Ovary (tissue), 7 donors: ENCODE measurements at regions not wholly inside any gene's neighbourhood (a gene's known extent, or its start where the extent isn't known, plus 50 kb on each side); places are given as distances from the start of the nearest gene placed in this dataset.

Experiments used
- DNase-seq, 5 donors: peaks; one replicate each; pipeline ENCODE4 v3.0.0-alpha.2; 2019 to 2020
- H3K27ac ChIP-seq, 2 donors: fragments of 200-600 bp; one replicate each; pipeline versions ENCODE4 v1.5.1 to v1.8.0; 2019 to 2022
- H3K27me3 ChIP-seq: fragments of 200-600 bp; one replicate; pipeline ENCODE4 v1.8.0; 2022
- H3K36me3 ChIP-seq: fragments of 200-600 bp; sonication (generic); one replicate; pipeline ENCODE4 v1.5.1; 2019
- H3K4me1 ChIP-seq: one replicate; pipeline ENCODE4 v1.8.1; 2013; ENCODE audit warnings: mild to moderate bottlenecking, moderate library complexity; ENCODE audit not compliant: insufficient read depth
- H3K4me3 ChIP-seq: fragments of 200-600 bp; sonication (generic); one replicate; pipeline ENCODE4 v1.5.1; 2017
- H3K9me3 ChIP-seq, 2 donors: fragments of 200-600 bp in 1 of 2; sonication (generic) in 1 of 2; one replicate each; pipeline versions ENCODE4 v1.5.1 to v1.8.1; 2013 to 2019; ENCODE audit warnings: mild to moderate bottlenecking in 1 of 2, moderate library complexity in 1 of 2
- EP300 ChIP-seq: sonication (generic); formaldehyde crosslinking; IDR thresholded peaks from one replicate; pipeline ENCODE4 v1.6.1; 2017; ENCODE audit warnings: antibody characterized with exemption
- POLR2A ChIP-seq: fragments of 450-650 bp; IDR thresholded peaks from one replicate; pipeline ENCODE4 v1.6.1; 2017; ENCODE audit warnings: antibody characterized with exemption, mild to moderate bottlenecking, moderate library complexity
- WGBS, 3 donors: extraction: QIAGEN DNeasy Blood & Tissue Kit in 1 of 3; methylation state at CpG; one replicate each; pipeline versions ENCODE4 v1.1.5 to v1.1.7; 2013 to 2017; 5-methylcytosine and 5-hydroxymethylcytosine counted together
- intact Hi-C, 4 donors: fragments of 100-400 bp; cut with DNase I; formaldehyde crosslinking; loops; one replicate each; pipeline versions ENCODE4 v1.11.0 to v1.15.1; 2022 to 2023
- TF ChIP-seq, protein P1 (sequence below), 3 donors: fragments of 450-650 bp in 2 of 3; fragments of 200-600 bp in 1 of 3; IDR thresholded peaks; one replicate each; pipeline versions ENCODE4 v1.5.1 to v1.8.0; 2016 to 2022; ENCODE audit warnings: antibody characterized with exemption in 3 of 3, mild to moderate bottlenecking in 1 of 3
- donor health status: DM: no; HTN: no; CAD: no; lungs with moderate emphysema.
- donor health status: DM: no; HTN: no; CAD: no.
- donor health status: Bipolar disorder and iron deficiency.
- donor health status: DM: no; HTN: no; CAD: no.
- donor health status: DM: yes; HTN: yes; CAD: no.

- DNase-seq, result no peak
- TF ChIP-seq POLR2A, result no peak
- TF ChIP-seq EP300, result no peak
- TF ChIP-seq, protein P1, sequence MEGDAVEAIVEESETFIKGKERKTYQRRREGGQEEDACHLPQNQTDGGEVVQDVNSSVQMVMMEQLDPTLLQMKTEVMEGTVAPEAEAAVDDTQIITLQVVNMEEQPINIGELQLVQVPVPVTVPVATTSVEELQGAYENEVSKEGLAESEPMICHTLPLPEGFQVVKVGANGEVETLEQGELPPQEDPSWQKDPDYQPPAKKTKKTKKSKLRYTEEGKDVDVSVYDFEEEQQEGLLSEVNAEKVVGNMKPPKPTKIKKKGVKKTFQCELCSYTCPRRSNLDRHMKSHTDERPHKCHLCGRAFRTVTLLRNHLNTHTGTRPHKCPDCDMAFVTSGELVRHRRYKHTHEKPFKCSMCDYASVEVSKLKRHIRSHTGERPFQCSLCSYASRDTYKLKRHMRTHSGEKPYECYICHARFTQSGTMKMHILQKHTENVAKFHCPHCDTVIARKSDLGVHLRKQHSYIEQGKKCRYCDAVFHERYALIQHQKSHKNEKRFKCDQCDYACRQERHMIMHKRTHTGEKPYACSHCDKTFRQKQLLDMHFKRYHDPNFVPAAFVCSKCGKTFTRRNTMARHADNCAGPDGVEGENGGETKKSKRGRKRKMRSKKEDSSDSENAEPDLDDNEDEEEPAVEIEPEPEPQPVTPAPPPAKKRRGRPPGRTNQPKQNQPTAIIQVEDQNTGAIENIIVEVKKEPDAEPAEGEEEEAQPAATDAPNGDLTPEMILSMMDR (IDR thresholded peaks at IDR 0.05), result no peak
- H3K9me3 ChIP-seq, result no peaks in the 10 kb centered on the region
Measured at GRCh38 chr7:32393861-32394260, 96.3 kb downstream of the LSM5 start.

GRCh38 chr7:32390210-32390609 is 100.0 kb downstream of the LSM5 start:
- TF ChIP-seq POLR2A (no peak), EP300 (no peak)
- TF ChIP-seq, protein P1 (IDR thresholded peaks at IDR 0.05), result no peak
- Histone ChIP-seq H3K36me3 (no peaks in the 10 kb centered on the region), H3K4me3 (no peak overlapping the region), H3K4me1 (no peaks in the 10 kb centered on the region), H3K9me3 (no peaks in the 10 kb centered on the region), H3K27ac (no peak overlapping the region), H3K27me3 (no peaks in the 10 kb centered on the region)
- intact Hi-C loops, result no loop called here
- 10 to 30% (median 22%) methylated on average over 2 of the region's 2 CpGs for WGBS, 3 donors
- no peak for DNase-seq

More at GRCh38 chr7:32393861-32394260, 96.3 kb downstream of the LSM5 start:
- H3K36me3 ChIP-seq, result no peaks in the 10 kb centered on the region
- no peaks in the 10 kb centered on the region for H3K27me3 ChIP-seq
- intact Hi-C loops, result no loop called here
- 58 to 69% (median 59%) methylated on average over 1 of the region's 1 CpG for WGBS, 3 donors
- no peak overlapping the region for H3K4me3 ChIP-seq
- H3K27ac ChIP-seq, result no peak overlapping the region
- H3K4me1 ChIP-seq, result no peaks in the 10 kb centered on the region

- Histone ChIP-seq H3K27me3 (no peaks in the 10 kb centered on the region), H3K9me3 (no peaks in the 10 kb centered on the region), H3K27ac (no peak overlapping the region), H3K4me3 (no peak overlapping the region), H3K4me1 (no peaks in the 10 kb centered on the region), H3K36me3 (no peaks in the 10 kb centered on the region)
- WGBS, 3 donors, result 68 to 76% (median 68%) methylated on average over 2 of the region's 2 CpGs
- TF ChIP-seq, protein P1 (IDR thresholded peaks at IDR 0.05), result no peak
- TF ChIP-seq EP300 (no peak), POLR2A (no peak)
- no peak for DNase-seq
- intact Hi-C loops, result no loop called here
Measured at GRCh38 chr7:32385316-32385956, 104.7 kb downstream of the LSM5 start.

DNA sequence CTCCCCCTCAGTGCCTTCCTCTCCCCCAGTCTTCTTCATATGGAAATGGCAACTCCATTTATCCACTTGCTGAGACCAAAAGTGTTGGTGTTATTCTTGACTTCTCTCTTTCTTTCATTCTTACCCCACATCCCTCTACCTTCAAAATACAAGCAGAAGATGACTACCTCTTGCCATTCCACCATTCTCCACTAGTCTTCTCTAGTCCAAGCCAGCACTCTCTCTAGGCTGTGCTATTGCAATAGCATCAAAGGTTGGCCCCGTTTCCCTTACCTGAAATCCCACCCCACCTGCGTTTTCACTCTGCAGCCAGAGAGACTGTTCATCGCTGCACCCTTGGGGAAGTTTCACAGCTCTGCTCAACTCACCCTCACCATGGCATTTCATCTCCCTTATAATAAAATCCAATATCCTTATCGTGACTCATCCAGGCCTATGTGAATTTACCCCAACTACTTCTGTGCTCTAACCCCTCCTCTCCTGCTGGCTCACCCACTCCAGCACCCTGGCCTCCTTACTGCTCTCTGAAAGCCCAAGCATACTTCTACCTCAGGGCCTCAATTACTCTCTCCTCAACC is 109.1 kb downstream of the LSM5 start:
- H3K4me1 ChIP-seq, result no peaks in the 10 kb centered on the region
- intact Hi-C loops, result no loop called here
- 54 to 76% (median 61%) methylated on average over 4 of the region's 4 CpGs for WGBS, 3 donors
- no peaks in the 10 kb centered on the region for H3K9me3 ChIP-seq
- no peaks in the 10 kb centered on the region for H3K36me3 ChIP-seq
- TF ChIP-seq EP300 (no peak), POLR2A (no peak)
- TF ChIP-seq, protein P1 (IDR thresholded peaks at IDR 0.05), result no peak
- no peaks in the 10 kb centered on the region for H3K27me3 ChIP-seq
- DNase-seq, result no peak
- no peak overlapping the region for H3K27ac ChIP-seq
- H3K4me3 ChIP-seq, result no peak overlapping the region
